GM23248 (cell line): ENCODE measurements at regions not wholly inside any gene's neighbourhood (a gene's known extent, or its start where the extent isn't known, plus 50 kb on each side); places are given as distances from the start of the nearest gene placed in this dataset.

Experiments used
- EZH2 ChIP-seq: fragments of 200-600 bp; sonication (generic); IDR thresholded peaks from 2 replicates; pipeline ENCODE4 v1.6.1; 2018; ENCODE audit warnings: antibody characterized with exemption, mild to moderate bottlenecking; ENCODE audit not compliant: insufficient read depth, poor library complexity, severe bottlenecking
- EZH2phosphoT487 ChIP-seq: fragments of 200-600 bp; sonication (generic); IDR thresholded peaks from 2 replicates; pipeline ENCODE4 v1.6.1; 2018; ENCODE audit warnings: antibody characterized with exemption, moderate library complexity, mild to moderate bottlenecking, low read depth; ENCODE audit not compliant: insufficient read depth

DNA sequence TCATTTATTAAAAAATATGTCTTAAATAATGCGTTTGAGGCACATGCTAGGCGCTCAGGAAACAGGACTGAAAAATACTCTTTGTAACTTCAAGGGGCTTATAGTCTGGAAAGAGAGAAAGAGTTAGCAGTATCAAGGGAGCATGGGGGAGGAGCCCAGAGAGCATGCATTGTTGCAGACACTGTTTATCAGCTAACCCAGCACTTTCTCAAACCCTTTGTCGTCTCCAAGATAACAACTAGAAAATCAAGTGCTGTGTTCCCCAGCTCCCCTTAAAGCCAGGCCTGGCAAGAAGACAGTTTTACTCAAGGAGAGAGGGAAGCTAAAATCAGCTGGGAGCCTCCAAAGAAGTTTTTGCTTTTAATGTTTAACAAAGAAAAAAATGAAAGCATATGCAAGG lies 98.4 kb downstream of the PERP start:
- TF ChIP-seq EZH2 (no peak), EZH2phosphoT487 (no peak)
